DND-41 (cell line): ENCODE measurements at regions not wholly inside any gene's neighbourhood (a gene's known extent, or its start where the extent isn't known, plus 50 kb on each side); places are given as distances from the start of the nearest gene placed in this dataset.

Experiments
- CTCF ChIP-seq: IDR thresholded peaks from 2 replicates; pipeline ENCODE4 v1.5.1; 2012; ENCODE audit warnings: borderline replicate concordance, low read length, moderate library complexity, mild to moderate bottlenecking; ENCODE audit not compliant: poor library complexity, severe bottlenecking; ENCODE audit errors: extremely low read depth
- EZH2 ChIP-seq: IDR thresholded peaks from 3 replicates; pipeline ENCODE4 v1.6.1; 2012; ENCODE audit warnings: borderline replicate concordance, low read depth, mild to moderate bottlenecking, moderate library complexity, low read length, inconsistent platforms; ENCODE audit not compliant: severe bottlenecking

GRCh38 chr2:48161628-48162027, 152.9 kb upstream of the FOXN2 start:
- no peak for TF ChIP-seq CTCF
- TF ChIP-seq EZH2: no peak
